GM23338 (cell line): ENCODE measurements at regions not wholly inside any gene's neighbourhood (a gene's known extent, or its start where the extent isn't known, plus 50 kb on each side); places are given as distances from the start of the nearest gene placed in this dataset.
A peak's percentile ranks its signal among the peaks of the same experiment; 100 is the strongest.

Source experiments
- ATAC-seq: fragments of 200-7000 bp; cut with Tn5 transposase; 3 replicates; pipeline ENCODE4 v1.9.1; 2020
- DNase-seq: peaks from one replicate; pipeline ENCODE4 v3.0.0-alpha.2; 2015; ENCODE audit warnings: low spot score
- H2AFZ ChIP-seq: fragments of 200-600 bp; sonication (generic); 2 replicates; pipeline ENCODE4 v1.8.0; 2016; ENCODE audit warnings: antibody characterized with exemption, mild to moderate bottlenecking, moderate library complexity
- H3F3A ChIP-seq: fragments of 200-600 bp; sonication (generic); replicated peaks from 2 replicates; pipeline ENCODE4 v1.8.0; 2017; ENCODE audit warnings: antibody characterized with exemption, mixed run types, low read depth
- H3K27ac ChIP-seq: fragments of 200-600 bp; sonication (generic); 2 replicates; pipeline ENCODE4 v1.6.1; 2016; ENCODE audit warnings: low read depth
- H3K27me3 ChIP-seq: fragments of 200-600 bp; sonication (generic); 2 replicates; pipeline ENCODE4 v1.8.0; 2016; ENCODE audit warnings: mild to moderate bottlenecking, mixed run types, moderate library complexity; ENCODE audit not compliant: insufficient read depth
- H3K36me3 ChIP-seq: fragments of 200-600 bp; sonication (generic); 2 replicates; pipeline ENCODE4 v1.8.0; 2016; ENCODE audit warnings: mild to moderate bottlenecking; ENCODE audit not compliant: insufficient read depth
- H3K4me1 ChIP-seq: fragments of 200-600 bp; sonication (generic); 2 replicates; pipeline ENCODE4 v1.8.0; 2016; ENCODE audit warnings: mild to moderate bottlenecking, moderate library complexity; ENCODE audit not compliant: insufficient read depth
- H3K4me2 ChIP-seq: fragments of 200-600 bp; sonication (generic); 2 replicates; pipeline ENCODE4 v1.7.1; 2017; ENCODE audit warnings: mixed run types
- H3K4me3 ChIP-seq: fragments of 200-600 bp; sonication (generic); 2 replicates; pipeline ENCODE4 v1.6.1; 2016; ENCODE audit warnings: mixed run types
- H3K79me2 ChIP-seq: fragments of 200-600 bp; sonication (generic); replicated peaks from 2 replicates; pipeline ENCODE4 v1.8.0; 2017; ENCODE audit warnings: mild to moderate bottlenecking; ENCODE audit not compliant: insufficient read depth
- H3K9me2 ChIP-seq: fragments of 200-600 bp; sonication (generic); 2 replicates; pipeline ENCODE4 v1.8.0; 2017; ENCODE audit not compliant: insufficient read depth
- H4K20me1 ChIP-seq: fragments of 200-600 bp; sonication (generic); replicated peaks from 2 replicates; pipeline ENCODE4 v1.8.0; 2017; ENCODE audit warnings: mild to moderate bottlenecking; ENCODE audit not compliant: insufficient read depth
- H3K27ac Mint-ChIP-seq: 2 replicates; pipeline ENCODE4 v1.8.0; 2020; ENCODE audit warnings: inconsistent platforms, mild to moderate bottlenecking, moderate library complexity, mixed read lengths
- H3K27me3 Mint-ChIP-seq: 3 replicates; pipeline ENCODE4 v1.8.0; 2022; ENCODE audit warnings: low read depth, mild to moderate bottlenecking, moderate library complexity, mixed read lengths, inconsistent platforms; ENCODE audit not compliant: insufficient read depth, poor library complexity
- H3K36me3 Mint-ChIP-seq: 3 replicates; pipeline ENCODE4 v1.8.0; 2021; ENCODE audit warnings: low read depth, mild to moderate bottlenecking, inconsistent platforms, moderate library complexity, mixed read lengths
- H3K4me1 Mint-ChIP-seq: 3 replicates; pipeline ENCODE4 v1.8.0; 2020; ENCODE audit warnings: mild to moderate bottlenecking, inconsistent platforms, mixed read lengths
- H3K4me3 Mint-ChIP-seq: 3 replicates; pipeline ENCODE4 v1.8.0; 2021; ENCODE audit warnings: moderate library complexity, mild to moderate bottlenecking, inconsistent platforms, mixed read lengths
- H3K9me3 Mint-ChIP-seq: 3 replicates; pipeline ENCODE4 v1.8.0; 2020; ENCODE audit warnings: moderate library complexity, mild to moderate bottlenecking, inconsistent platforms, mixed read lengths
- CREB1 ChIP-seq: fragments of 250-450 bp; sonication (Bioruptor Pico); IDR thresholded peaks from 2 replicates; pipeline ENCODE4 v1.5.0; 2020; ENCODE audit warnings: low read depth, mild to moderate bottlenecking, moderate library complexity
- EZH2 ChIP-seq: fragments of 200-600 bp; sonication (generic); IDR thresholded peaks from one replicate; pipeline ENCODE4 v1.8.0; 2017; ENCODE audit warnings: antibody characterized with exemption, mild to moderate bottlenecking, low read depth; ENCODE audit not compliant: unreplicated experiment
- EZH2phosphoT487 ChIP-seq: fragments of 200-600 bp; sonication (generic); IDR thresholded peaks from one replicate; pipeline ENCODE4 v1.8.1; 2018; ENCODE audit warnings: antibody characterized with exemption; ENCODE audit not compliant: unreplicated experiment
- JUNB ChIP-seq: IDR thresholded peaks from one replicate; pipeline ENCODE4 v1.6.1; 2016; ENCODE audit warnings: antibody characterized with exemption; ENCODE audit not compliant: unreplicated experiment
- NANOG ChIP-seq: IDR thresholded peaks from 2 replicates; pipeline ENCODE4 v1.6.1; 2016; ENCODE audit warnings: antibody characterized with exemption, borderline replicate concordance
- POLR2AphosphoS5 ChIP-seq: IDR thresholded peaks from 2 replicates; pipeline ENCODE4 v1.6.1; 2016; ENCODE audit warnings: antibody characterized with exemption, low read depth
- STAT1 ChIP-seq: IDR thresholded peaks from one replicate; pipeline ENCODE4 v1.6.1; 2016; ENCODE audit warnings: antibody characterized with exemption; ENCODE audit not compliant: unreplicated experiment
- ZNF114 ChIP-seq: fragments of 250-450 bp; sonication (Bioruptor Pico); IDR thresholded peaks from 2 replicates; pipeline ENCODE4 v1.5.0; 2020; ENCODE audit warnings: mild to moderate bottlenecking, moderate library complexity
- ZNF331 ChIP-seq: fragments of 250-450 bp; sonication (Bioruptor Pico); IDR thresholded peaks from 2 replicates; pipeline ENCODE4 v1.5.0; 2020; ENCODE audit warnings: low read depth, mild to moderate bottlenecking, moderate library complexity
- TF ChIP-seq, protein P1 (sequence below): IDR thresholded peaks from 2 replicates; pipeline ENCODE4 v1.6.1; 2016; ENCODE audit warnings: antibody characterized with exemption
- TF ChIP-seq, protein P2 (sequence below): fragments of 250-450 bp; sonication (Bioruptor Pico); IDR thresholded peaks from 2 replicates; pipeline ENCODE4 v1.5.0; 2020; ENCODE audit warnings: mild to moderate bottlenecking, moderate library complexity
- TF ChIP-seq, protein P3 (sequence below), 2 experiments: fragments of 200-600 bp in 1 of 2; sonication (generic) in 1 of 2; conservative IDR thresholded peaks; 2 replicates each; pipeline versions ENCODE4 v1.5.1 to v1.6.1; 2016 to 2017; ENCODE audit warnings: antibody characterized with exemption in 2 of 2, low read depth in 2 of 2, mild to moderate bottlenecking in 2 of 2, moderate library complexity in 1 of 2

DNA sequence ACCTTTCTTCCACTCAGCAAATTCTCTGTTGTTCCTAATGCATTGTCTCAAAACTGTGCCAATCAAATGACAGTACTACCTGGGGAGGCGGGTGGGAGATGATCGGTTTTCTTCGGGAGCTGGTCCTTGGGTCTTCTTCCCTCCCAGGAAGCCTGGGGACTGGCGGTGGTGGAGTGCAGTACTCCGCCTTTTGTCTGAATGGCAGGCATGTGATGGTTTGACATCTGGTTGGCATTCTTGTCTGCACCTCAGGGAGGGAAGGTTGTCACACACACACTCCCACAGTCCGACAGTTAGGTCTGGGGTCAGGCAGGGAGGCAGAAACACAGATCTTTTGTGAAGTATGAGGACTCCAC, 114.8 kb downstream of the SNAPC1 start:
- Mint-ChIP-seq H3K27me3 (no peaks in the 10 kb centered on the region), H3K9me3 (no peaks in the 10 kb centered on the region), H3K27ac (no peak overlapping the region), H3K4me1 (no peaks in the 10 kb centered on the region; the same call in 2 of the 3 replicates), H3K36me3 (no peaks in the 10 kb centered on the region), H3K4me3 (no peak overlapping the region)
- ATAC-seq (peak; percentile 44; the same call in 2 of the 3 replicates), DNase-seq (no peak)
- H3K4me2 ChIP-seq: no peak overlapping the region
- H3K79me2 ChIP-seq: no peaks in the 10 kb centered on the region
- H3K27ac ChIP-seq: no peak overlapping the region
- TF ChIP-seq ZNF114 (no peak), NANOG (no peak), POLR2AphosphoS5 (no peak), EZH2phosphoT487 (no peak), ZNF331 (CRISPR knock-in tag) (no peak), JUNB (no peak), EZH2 (no peak), STAT1 (no peak), CREB1 (CRISPR knock-in tag) (no peak)
- TF ChIP-seq, protein P1, sequence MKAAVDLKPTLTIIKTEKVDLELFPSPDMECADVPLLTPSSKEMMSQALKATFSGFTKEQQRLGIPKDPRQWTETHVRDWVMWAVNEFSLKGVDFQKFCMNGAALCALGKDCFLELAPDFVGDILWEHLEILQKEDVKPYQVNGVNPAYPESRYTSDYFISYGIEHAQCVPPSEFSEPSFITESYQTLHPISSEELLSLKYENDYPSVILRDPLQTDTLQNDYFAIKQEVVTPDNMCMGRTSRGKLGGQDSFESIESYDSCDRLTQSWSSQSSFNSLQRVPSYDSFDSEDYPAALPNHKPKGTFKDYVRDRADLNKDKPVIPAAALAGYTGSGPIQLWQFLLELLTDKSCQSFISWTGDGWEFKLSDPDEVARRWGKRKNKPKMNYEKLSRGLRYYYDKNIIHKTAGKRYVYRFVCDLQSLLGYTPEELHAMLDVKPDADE: no peak
- TF ChIP-seq, protein P2, sequence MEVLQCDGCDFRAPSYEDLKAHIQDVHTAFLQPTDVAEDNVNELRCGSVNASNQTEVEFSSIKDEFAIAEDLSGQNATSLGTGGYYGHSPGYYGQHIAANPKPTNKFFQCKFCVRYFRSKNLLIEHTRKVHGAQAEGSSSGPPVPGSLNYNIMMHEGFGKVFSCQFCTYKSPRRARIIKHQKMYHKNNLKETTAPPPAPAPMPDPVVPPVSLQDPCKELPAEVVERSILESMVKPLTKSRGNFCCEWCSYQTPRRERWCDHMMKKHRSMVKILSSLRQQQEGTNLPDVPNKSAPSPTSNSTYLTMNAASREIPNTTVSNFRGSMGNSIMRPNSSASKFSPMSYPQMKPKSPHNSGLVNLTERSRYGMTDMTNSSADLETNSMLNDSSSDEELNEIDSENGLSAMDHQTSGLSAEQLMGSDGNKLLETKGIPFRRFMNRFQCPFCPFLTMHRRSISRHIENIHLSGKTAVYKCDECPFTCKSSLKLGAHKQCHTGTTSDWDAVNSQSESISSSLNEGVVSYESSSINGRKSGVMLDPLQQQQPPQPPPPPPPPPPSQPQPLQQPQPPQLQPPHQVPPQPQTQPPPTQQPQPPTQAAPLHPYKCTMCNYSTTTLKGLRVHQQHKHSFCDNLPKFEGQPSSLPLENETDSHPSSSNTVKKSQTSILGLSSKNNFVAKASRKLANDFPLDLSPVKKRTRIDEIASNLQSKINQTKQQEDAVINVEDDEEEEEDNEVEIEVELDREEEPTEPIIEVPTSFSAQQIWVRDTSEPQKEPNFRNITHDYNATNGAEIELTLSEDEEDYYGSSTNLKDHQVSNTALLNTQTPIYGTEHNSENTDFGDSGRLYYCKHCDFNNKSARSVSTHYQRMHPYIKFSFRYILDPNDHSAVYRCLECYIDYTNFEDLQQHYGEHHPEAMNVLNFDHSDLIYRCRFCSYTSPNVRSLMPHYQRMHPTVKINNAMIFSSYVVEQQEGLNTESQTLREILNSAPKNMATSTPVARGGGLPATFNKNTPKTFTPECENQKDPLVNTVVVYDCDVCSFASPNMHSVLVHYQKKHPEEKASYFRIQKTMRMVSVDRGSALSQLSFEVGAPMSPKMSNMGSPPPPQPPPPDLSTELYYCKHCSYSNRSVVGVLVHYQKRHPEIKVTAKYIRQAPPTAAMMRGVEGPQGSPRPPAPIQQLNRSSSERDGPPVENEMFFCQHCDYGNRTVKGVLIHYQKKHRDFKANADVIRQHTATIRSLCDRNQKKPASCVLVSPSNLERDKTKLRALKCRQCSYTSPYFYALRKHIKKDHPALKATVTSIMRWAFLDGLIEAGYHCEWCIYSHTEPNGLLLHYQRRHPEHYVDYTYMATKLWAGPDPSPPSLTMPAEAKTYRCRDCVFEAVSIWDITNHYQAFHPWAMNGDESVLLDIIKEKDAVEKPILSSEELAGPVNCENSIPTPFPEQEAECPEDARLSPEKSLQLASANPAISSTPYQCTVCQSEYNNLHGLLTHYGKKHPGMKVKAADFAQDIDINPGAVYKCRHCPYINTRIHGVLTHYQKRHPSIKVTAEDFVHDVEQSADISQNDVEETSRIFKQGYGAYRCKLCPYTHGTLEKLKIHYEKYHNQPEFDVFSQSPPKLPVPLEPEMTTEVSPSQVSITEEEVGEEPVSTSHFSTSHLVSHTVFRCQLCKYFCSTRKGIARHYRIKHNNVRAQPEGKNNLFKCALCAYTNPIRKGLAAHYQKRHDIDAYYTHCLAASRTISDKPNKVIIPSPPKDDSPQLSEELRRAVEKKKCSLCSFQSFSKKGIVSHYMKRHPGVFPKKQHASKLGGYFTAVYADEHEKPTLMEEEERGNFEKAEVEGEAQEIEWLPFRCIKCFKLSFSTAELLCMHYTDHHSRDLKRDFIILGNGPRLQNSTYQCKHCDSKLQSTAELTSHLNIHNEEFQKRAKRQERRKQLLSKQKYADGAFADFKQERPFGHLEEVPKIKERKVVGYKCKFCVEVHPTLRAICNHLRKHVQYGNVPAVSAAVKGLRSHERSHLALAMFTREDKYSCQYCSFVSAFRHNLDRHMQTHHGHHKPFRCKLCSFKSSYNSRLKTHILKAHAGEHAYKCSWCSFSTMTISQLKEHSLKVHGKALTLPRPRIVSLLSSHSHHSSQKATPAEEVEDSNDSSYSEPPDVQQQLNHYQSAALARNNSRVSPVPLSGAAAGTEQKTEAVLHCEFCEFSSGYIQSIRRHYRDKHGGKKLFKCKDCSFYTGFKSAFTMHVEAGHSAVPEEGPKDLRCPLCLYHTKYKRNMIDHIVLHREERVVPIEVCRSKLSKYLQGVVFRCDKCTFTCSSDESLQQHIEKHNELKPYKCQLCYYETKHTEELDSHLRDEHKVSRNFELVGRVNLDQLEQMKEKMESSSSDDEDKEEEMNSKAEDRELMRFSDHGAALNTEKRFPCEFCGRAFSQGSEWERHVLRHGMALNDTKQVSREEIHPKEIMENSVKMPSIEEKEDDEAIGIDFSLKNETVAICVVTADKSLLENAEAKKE: no peak
- TF ChIP-seq, protein P3, sequence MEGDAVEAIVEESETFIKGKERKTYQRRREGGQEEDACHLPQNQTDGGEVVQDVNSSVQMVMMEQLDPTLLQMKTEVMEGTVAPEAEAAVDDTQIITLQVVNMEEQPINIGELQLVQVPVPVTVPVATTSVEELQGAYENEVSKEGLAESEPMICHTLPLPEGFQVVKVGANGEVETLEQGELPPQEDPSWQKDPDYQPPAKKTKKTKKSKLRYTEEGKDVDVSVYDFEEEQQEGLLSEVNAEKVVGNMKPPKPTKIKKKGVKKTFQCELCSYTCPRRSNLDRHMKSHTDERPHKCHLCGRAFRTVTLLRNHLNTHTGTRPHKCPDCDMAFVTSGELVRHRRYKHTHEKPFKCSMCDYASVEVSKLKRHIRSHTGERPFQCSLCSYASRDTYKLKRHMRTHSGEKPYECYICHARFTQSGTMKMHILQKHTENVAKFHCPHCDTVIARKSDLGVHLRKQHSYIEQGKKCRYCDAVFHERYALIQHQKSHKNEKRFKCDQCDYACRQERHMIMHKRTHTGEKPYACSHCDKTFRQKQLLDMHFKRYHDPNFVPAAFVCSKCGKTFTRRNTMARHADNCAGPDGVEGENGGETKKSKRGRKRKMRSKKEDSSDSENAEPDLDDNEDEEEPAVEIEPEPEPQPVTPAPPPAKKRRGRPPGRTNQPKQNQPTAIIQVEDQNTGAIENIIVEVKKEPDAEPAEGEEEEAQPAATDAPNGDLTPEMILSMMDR (conservative IDR thresholded peaks at IDR 0.05; ENCODE audit: low read depth in 2 of 2): no peak
- no peaks in the 10 kb centered on the region for H3K36me3 ChIP-seq
- 0 out of 2 replicates have a peak, but pooled peaks cover 3% of the 10 kb centered on the region for H3K9me2 ChIP-seq
- H4K20me1 ChIP-seq: no peaks in the 10 kb centered on the region
- no peak overlapping the region for H3K4me3 ChIP-seq
- no peaks in the 10 kb centered on the region for H3K4me1 ChIP-seq
- no peaks in the 10 kb centered on the region for H3F3A ChIP-seq
- peak overlapping the region; percentile 23; the same call in 1 of the 2 replicates for H2AFZ ChIP-seq
- no peaks in the 10 kb centered on the region for H3K27me3 ChIP-seq
